Hepatocyte (in vitro differentiated cells): ENCODE measurements at regions not wholly inside any gene's neighbourhood (a gene's known extent, or its start where the extent isn't known, plus 50 kb on each side); places are given as distances from the start of the nearest gene placed in this dataset.

Source experiments
- DNase-seq: peaks from one replicate; pipeline ENCODE4 v3.0.0-alpha.2; 2016; ENCODE audit warnings: low spot score
- H2AFZ ChIP-seq: fragments of 200-600 bp; sonication (generic); 2 replicates; pipeline ENCODE4 v1.6.0; 2016; ENCODE audit warnings: antibody characterized with exemption, mild to moderate bottlenecking
- H3K27ac ChIP-seq: fragments of 200-600 bp; sonication (generic); 2 replicates; pipeline ENCODE4 v1.5.1; 2016; ENCODE audit warnings: mild to moderate bottlenecking
- H3K27me3 ChIP-seq: fragments of 200-600 bp; sonication (generic); 2 replicates; pipeline ENCODE4 v1.6.1; 2016
- H3K36me3 ChIP-seq: fragments of 200-600 bp; sonication (generic); replicated peaks from 2 replicates; pipeline ENCODE4 v1.5.1; 2016; ENCODE audit warnings: low read depth; ENCODE audit not compliant: insufficient read depth
- H3K4me1 ChIP-seq: fragments of 200-600 bp; sonication (generic); 2 replicates; pipeline ENCODE4 v1.5.1; 2016; ENCODE audit warnings: mild to moderate bottlenecking, moderate library complexity; ENCODE audit not compliant: insufficient read depth
- H3K4me2 ChIP-seq: fragments of 200-600 bp; sonication (generic); 2 replicates; pipeline ENCODE4 v1.6.0; 2016
- H3K4me3 ChIP-seq: fragments of 200-600 bp; sonication (generic); 2 replicates; pipeline ENCODE4 v1.5.1; 2016; ENCODE audit warnings: mild to moderate bottlenecking
- H3K79me2 ChIP-seq: fragments of 200-600 bp; sonication (generic); 2 replicates; pipeline ENCODE4 v1.6.0; 2017; ENCODE audit warnings: mild to moderate bottlenecking
- H3K9me2 ChIP-seq: fragments of 200-600 bp; sonication (generic); replicated peaks from 2 replicates; pipeline ENCODE4 v1.6.0; 2017; ENCODE audit warnings: mild to moderate bottlenecking; ENCODE audit not compliant: insufficient read depth
- H3K9me3 ChIP-seq: fragments of 200-600 bp; sonication (generic); 2 replicates; pipeline ENCODE4 v1.5.1; 2016; ENCODE audit warnings: low read depth, mild to moderate bottlenecking
- H4K20me1 ChIP-seq: fragments of 200-600 bp; sonication (generic); 2 replicates; pipeline ENCODE4 v1.6.0; 2016; ENCODE audit warnings: mild to moderate bottlenecking; ENCODE audit not compliant: insufficient read depth, poor library complexity, severe bottlenecking
- CTCF ChIP-seq: fragments of 200-600 bp; sonication (generic); IDR thresholded peaks from 2 replicates; pipeline ENCODE4 v1.5.1; 2016; ENCODE audit warnings: antibody characterized with exemption, mild to moderate bottlenecking; ENCODE audit not compliant: poor library complexity
- EZH2 ChIP-seq: fragments of 200-600 bp; sonication (generic); IDR thresholded peaks from 2 replicates; pipeline ENCODE4 v1.6.1; 2016; ENCODE audit warnings: antibody characterized with exemption, mild to moderate bottlenecking, borderline replicate concordance
- EZH2phosphoT487 ChIP-seq: fragments of 200-600 bp; sonication (generic); IDR thresholded peaks from one replicate; pipeline ENCODE4 v1.6.1; 2018; ENCODE audit warnings: antibody characterized with exemption, mild to moderate bottlenecking, low read depth, moderate library complexity; ENCODE audit not compliant: unreplicated experiment, severe bottlenecking
- WGBS: methylation state at CpG from one replicate; pipeline ENCODE4 v1.1.6; 2016; ENCODE audit warnings: low lambda C conversion rate; ENCODE audit errors: missing lambda C conversion rate; 5-methylcytosine and 5-hydroxymethylcytosine counted together

- no peaks in the 10 kb centered on the region for H4K20me1 ChIP-seq
- no peaks in the 10 kb centered on the region for H3K36me3 ChIP-seq
- no peak overlapping the region for H3K4me2 ChIP-seq
- no peak for DNase-seq
- no peak overlapping the region for H3K4me3 ChIP-seq
- no peaks in the 10 kb centered on the region for H3K9me3 ChIP-seq
- H3K27me3 ChIP-seq = no peaks in the 10 kb centered on the region
- no peak for TF ChIP-seq EZH2phosphoT487
- TF ChIP-seq EZH2 = no peak
- no peak for TF ChIP-seq CTCF
- H3K9me2 ChIP-seq = no peaks in the 10 kb centered on the region
- WGBS = 85% methylated on average over 8 of the region's 8 CpGs
- H2AFZ ChIP-seq = no peak overlapping the region
- H3K4me1 ChIP-seq = no peaks in the 10 kb centered on the region
- H3K27ac ChIP-seq = no peak overlapping the region
- H3K79me2 ChIP-seq = no peaks in the 10 kb centered on the region
Measured at GRCh38 chr20:60132162-60132826, 174.1 kb downstream of the CDH26 start.

DNA sequence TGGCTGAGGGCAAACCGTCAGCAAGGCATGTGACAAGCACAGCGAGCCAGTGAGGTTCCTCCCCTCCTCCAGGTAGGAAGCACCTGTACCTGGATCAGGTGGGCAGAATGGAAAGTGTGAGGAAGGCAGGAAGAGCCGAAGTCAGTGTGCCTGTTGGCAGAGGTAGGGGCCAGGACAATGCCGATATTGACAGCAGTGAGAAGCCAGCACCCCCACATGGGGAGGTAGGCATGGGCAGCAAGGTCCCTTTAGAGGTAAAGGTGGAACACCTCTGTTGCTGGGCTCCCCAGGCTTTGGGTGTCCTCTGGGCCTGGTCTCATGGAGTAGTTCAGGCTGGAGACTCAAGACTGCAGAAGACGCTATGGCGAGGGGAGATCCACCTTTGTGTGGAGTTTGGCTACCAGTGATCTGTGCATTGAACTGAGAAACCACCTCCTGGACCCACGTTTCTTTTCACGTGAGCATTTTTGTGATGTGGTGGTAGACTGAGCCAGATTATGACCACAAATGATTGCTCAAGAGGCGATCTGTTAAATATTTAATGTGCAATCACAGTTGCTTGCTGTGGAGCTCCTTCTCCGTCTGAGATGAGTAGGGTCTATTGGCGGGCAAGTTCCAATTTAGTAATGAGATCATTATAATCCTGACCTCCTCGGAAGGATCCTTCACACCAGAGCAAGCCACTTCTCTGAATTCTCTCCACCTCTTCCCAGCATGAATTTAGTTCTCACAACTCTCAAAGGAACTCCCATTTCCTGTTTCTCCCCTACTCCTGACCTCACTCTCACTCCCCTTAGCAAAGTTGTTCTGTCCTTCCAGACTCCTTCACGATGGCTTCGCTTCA is 174.8 kb downstream of the CDH26 start:
- H2AFZ ChIP-seq = no peak overlapping the region
- H3K27ac ChIP-seq = no peak overlapping the region
- no peak overlapping the region for H3K4me2 ChIP-seq
- TF ChIP-seq CTCF = no peak
- TF ChIP-seq EZH2phosphoT487 = no peak
- TF ChIP-seq EZH2 = no peak
- H3K9me3 ChIP-seq = no peaks in the 10 kb centered on the region
- no peaks in the 10 kb centered on the region for H3K4me1 ChIP-seq
- H3K79me2 ChIP-seq = no peaks in the 10 kb centered on the region
- WGBS = 89% methylated on average over 14 of the region's 14 CpGs
- no peaks in the 10 kb centered on the region for H3K27me3 ChIP-seq
- H3K4me3 ChIP-seq = no peak overlapping the region
- no peaks in the 10 kb centered on the region for H3K36me3 ChIP-seq
- no peaks in the 10 kb centered on the region for H3K9me2 ChIP-seq
- H4K20me1 ChIP-seq = no peaks in the 10 kb centered on the region
- no peak for DNase-seq

DNA sequence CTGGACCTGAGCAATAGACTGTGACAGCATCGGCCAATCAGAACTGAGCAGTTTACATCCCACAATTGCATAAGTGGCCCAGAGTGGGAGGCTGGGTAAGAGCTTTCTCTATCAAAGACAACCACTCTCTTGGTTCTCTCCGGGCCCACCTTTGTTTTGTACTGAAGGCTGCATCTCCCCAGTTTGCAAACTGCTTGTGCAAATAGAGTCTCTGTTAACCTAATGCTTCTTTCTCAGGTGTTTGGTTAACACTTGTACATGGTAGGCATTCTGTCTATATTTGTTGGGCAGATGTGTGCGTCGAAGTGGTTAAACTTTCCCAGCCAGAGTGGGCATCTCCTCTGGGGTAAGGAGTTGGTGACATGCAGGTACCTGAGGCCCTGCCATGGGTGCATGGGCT is 177.1 kb downstream of the CDH26 start:
- no peaks in the 10 kb centered on the region for H3K9me2 ChIP-seq
- no peaks in the 10 kb centered on the region for H3K27me3 ChIP-seq
- no peaks in the 10 kb centered on the region for H4K20me1 ChIP-seq
- H3K9me3 ChIP-seq = no peaks in the 10 kb centered on the region
- H2AFZ ChIP-seq = no peak overlapping the region
- H3K79me2 ChIP-seq = no peaks in the 10 kb centered on the region
- H3K4me3 ChIP-seq = no peak overlapping the region
- H3K4me2 ChIP-seq = no peak overlapping the region
- H3K27ac ChIP-seq = no peak overlapping the region
- H3K36me3 ChIP-seq = no peaks in the 10 kb centered on the region
- WGBS = 92% methylated on average over 4 of the region's 4 CpGs
- TF ChIP-seq EZH2 (no peak), CTCF (no peak), EZH2phosphoT487 (no peak)
- no peak for DNase-seq
- H3K4me1 ChIP-seq = no peaks in the 10 kb centered on the region
